HEK293T (cell line): ENCODE measurements at regions not wholly inside any gene's neighbourhood (a gene's known extent, or its start where the extent isn't known, plus 50 kb on each side); places are given as distances from the start of the nearest gene placed in this dataset.

ENCODE experiments used
- CTCF ChIA-PET: fragments of 350-600 bp; formaldehyde crosslinking; extraction: SDS; loops from one replicate; lab custom pipeline; 2021; ENCODE audit warnings: antibody characterized with exemption, inconsistent platforms; lab: Yijun Ruan, JAX
- POLR2A ChIA-PET: fragments of 350-600 bp; formaldehyde crosslinking; extraction: SDS; loops from one replicate; lab custom pipeline; 2020; ENCODE audit warnings: antibody characterized with exemption, inconsistent platforms; lab: Yijun Ruan, JAX
- DNase-seq: peaks from one replicate; pipeline ENCODE4 v3.0.0; 2012; ENCODE audit warnings: mixed read lengths; ENCODE audit errors: extremely low spot score
- ARNT ChIP-seq: fragments of 450-650 bp; IDR thresholded peaks from 2 replicates; pipeline ENCODE4 v1.6.1; 2017; ENCODE audit warnings: mild to moderate bottlenecking
- BHLHE40 ChIP-seq: fragments of 450-650 bp; IDR thresholded peaks from 2 replicates; pipeline ENCODE4 v1.6.1; 2016; ENCODE audit warnings: mild to moderate bottlenecking, moderate library complexity, borderline replicate concordance
- CTBP1 ChIP-seq: fragments of 450-650 bp; IDR thresholded peaks from 2 replicates; pipeline ENCODE4 v1.6.1; 2016; ENCODE audit warnings: borderline replicate concordance
- ELF4 ChIP-seq: fragments of 450-650 bp; IDR thresholded peaks from 2 replicates; pipeline ENCODE4 v1.6.1; 2017; ENCODE audit warnings: antibody characterized with exemption
- FOXA1 ChIP-seq: fragments of 450-650 bp; IDR thresholded peaks from 2 replicates; pipeline ENCODE4 v1.6.1; 2016; ENCODE audit warnings: mild to moderate bottlenecking
- FOXK2 ChIP-seq: fragments of 450-650 bp; IDR thresholded peaks from 2 replicates; pipeline ENCODE4 v1.6.1; 2016; ENCODE audit warnings: mild to moderate bottlenecking
- FOXM1 ChIP-seq: fragments of 450-650 bp; IDR thresholded peaks from 2 replicates; pipeline ENCODE4 v1.6.1; 2017; ENCODE audit warnings: mild to moderate bottlenecking, borderline replicate concordance
- HDGF ChIP-seq: fragments of 450-650 bp; IDR thresholded peaks from 2 replicates; pipeline ENCODE4 v1.6.1; 2017; ENCODE audit warnings: antibody characterized with exemption, borderline replicate concordance
- L3MBTL2 ChIP-seq: fragments of 450-650 bp; conservative IDR thresholded peaks from 2 replicates; pipeline ENCODE4 v1.6.1; 2016; ENCODE audit warnings: mild to moderate bottlenecking
- LEF1 ChIP-seq: fragments of 450-650 bp; IDR thresholded peaks from 2 replicates; pipeline ENCODE4 v1.6.1; 2017; ENCODE audit warnings: mild to moderate bottlenecking, borderline replicate concordance
- NFRKB ChIP-seq: fragments of 450-650 bp; IDR thresholded peaks from 2 replicates; pipeline ENCODE4 v1.6.1; 2016; ENCODE audit warnings: mild to moderate bottlenecking, moderate library complexity
- PKNOX1 ChIP-seq: fragments of 450-650 bp; IDR thresholded peaks from 2 replicates; pipeline ENCODE4 v1.6.1; 2016
- SP1 ChIP-seq: fragments of 450-650 bp; IDR thresholded peaks from 2 replicates; pipeline ENCODE4 v1.6.1; 2017
- SUZ12 ChIP-seq: fragments of 450-650 bp; IDR thresholded peaks from 2 replicates; pipeline ENCODE4 v1.6.1; 2016; ENCODE audit warnings: mild to moderate bottlenecking
- TARDBP ChIP-seq: fragments of 450-650 bp; IDR thresholded peaks from 2 replicates; pipeline ENCODE4 v1.6.1; 2016
- ZNF384 ChIP-seq: fragments of 450-650 bp; IDR thresholded peaks from 2 replicates; pipeline ENCODE4 v1.6.1; 2016

GRCh38 chr14:65228436-65228835 lies 126.1 kb upstream of the MAX start:
- POLR2A ChIA-PET: no interaction called here

GRCh38 chr14:65228956-65229747 lies 126.8 kb upstream of the MAX start:
- ChIA-PET CTCF (interaction anchor here (0.6 kb wide), 1 partner anchor 1900 kb away, joined by 3 read pairs; no protein-coding TSS in a partner anchor), POLR2A (no interaction called here)
- no peak for TF ChIP-seq ZNF384
- no peak for TF ChIP-seq SP1
- no peak for TF ChIP-seq TARDBP
- no peak for TF ChIP-seq ELF4
- no peak for TF ChIP-seq FOXA1
- TF ChIP-seq SUZ12: no peak
- no peak for TF ChIP-seq CTBP1
- no peak for TF ChIP-seq FOXM1
- no peak for TF ChIP-seq BHLHE40
- no peak for TF ChIP-seq NFRKB
- no peak for TF ChIP-seq HDGF
- TF ChIP-seq PKNOX1: no peak
- TF ChIP-seq ARNT: no peak
- no peak for TF ChIP-seq FOXK2
- TF ChIP-seq LEF1: no peak
- TF ChIP-seq L3MBTL2: no peak
- DNase-seq: no peak

More at GRCh38 chr14:65228436-65228835, 126.1 kb upstream of the MAX start:
- DNase-seq: no peak
- no peak for TF ChIP-seq ELF4
- no peak for TF ChIP-seq SUZ12
- TF ChIP-seq ARNT: no peak
- TF ChIP-seq BHLHE40: no peak
- no peak for TF ChIP-seq NFRKB
- TF ChIP-seq LEF1: no peak
- TF ChIP-seq FOXM1: no peak
- TF ChIP-seq ZNF384: no peak
- TF ChIP-seq TARDBP: no peak
- no peak for TF ChIP-seq PKNOX1
- no peak for TF ChIP-seq FOXK2
- no peak for TF ChIP-seq SP1
- TF ChIP-seq CTBP1: no peak
- TF ChIP-seq FOXA1: no peak
- TF ChIP-seq L3MBTL2: no peak
- TF ChIP-seq HDGF: no peak
- CTCF ChIA-PET: no interaction called here

GRCh38 chr14:65229748-65230728 lies 127.7 kb upstream of the MAX start:
- DNase-seq: no peak
- CTCF ChIA-PET: interaction anchor here (0.6 kb wide), 2 partner anchors 602 to 1899 kb away, joined by 3 read pairs; no protein-coding TSS in a partner anchor
- no peak for TF ChIP-seq FOXK2
- TF ChIP-seq BHLHE40: no peak
- no peak for TF ChIP-seq L3MBTL2
- no peak for TF ChIP-seq FOXM1
- TF ChIP-seq SUZ12: no peak
- TF ChIP-seq NFRKB: no peak
- no peak for TF ChIP-seq ARNT
- TF ChIP-seq SP1: no peak
- POLR2A ChIA-PET: no interaction called here

GRCh38 chr14:65231286-65231980 lies 129.1 kb upstream of the MAX start:
- ChIA-PET POLR2A (no interaction called here), CTCF (no interaction called here)
- no peak for TF ChIP-seq TARDBP
- no peak for TF ChIP-seq ARNT
- TF ChIP-seq CTBP1: no peak
- no peak for TF ChIP-seq NFRKB
- no peak for TF ChIP-seq FOXA1
- no peak for TF ChIP-seq HDGF
- no peak for TF ChIP-seq LEF1
- TF ChIP-seq SP1: no peak
- TF ChIP-seq FOXM1: no peak
- TF ChIP-seq ZNF384: no peak
- no peak for TF ChIP-seq ELF4
- no peak for TF ChIP-seq PKNOX1
- TF ChIP-seq BHLHE40: no peak
- no peak for TF ChIP-seq L3MBTL2
- no peak for TF ChIP-seq FOXK2
- TF ChIP-seq SUZ12: no peak
- no peak for DNase-seq

GRCh38 chr14:65234752-65235361 lies 132.5 kb upstream of the MAX start:
- no peak for DNase-seq

More at GRCh38 chr14:65234752-65235361, 132.5 kb upstream of the MAX start:
- no peak for TF ChIP-seq LEF1
- TF ChIP-seq CTBP1: no peak
- TF ChIP-seq TARDBP: no peak
- no peak for TF ChIP-seq SP1
- TF ChIP-seq FOXK2: no peak
- no peak for TF ChIP-seq BHLHE40
- no peak for TF ChIP-seq FOXM1
- no peak for TF ChIP-seq PKNOX1
- ChIA-PET POLR2A (no interaction called here), CTCF (no interaction called here)
